MM.1S (cell line): ENCODE measurements at regions not wholly inside any gene's neighbourhood (a gene's known extent, or its start where the extent isn't known, plus 50 kb on each side); places are given as distances from the start of the nearest gene placed in this dataset.

ENCODE experiments used
- DNase-seq: peaks from one replicate; pipeline ENCODE4 v3.0.0-alpha.2; 2015
- H2AFZ ChIP-seq: fragments of 300-600 bp; sonication (generic); 2 replicates; pipeline ENCODE4 v1.6.0; 2016; ENCODE audit warnings: antibody characterized with exemption, low read length
- H3F3A ChIP-seq: fragments of 300-600 bp; sonication (generic); 2 replicates; pipeline ENCODE4 v1.6.1; 2016; ENCODE audit warnings: mild to moderate bottlenecking, antibody characterized with exemption, low read length, moderate library complexity, mixed read lengths; ENCODE audit not compliant: insufficient read depth
- H3K27ac ChIP-seq: fragments of 300-600 bp; sonication (generic); 2 replicates; pipeline ENCODE4 v1.5.1; 2016; ENCODE audit warnings: mild to moderate bottlenecking, low read length
- H3K27me3 ChIP-seq: fragments of 300-600 bp; sonication (generic); replicated peaks from 2 replicates; pipeline ENCODE4 v1.6.0; 2016; ENCODE audit warnings: low read length; ENCODE audit not compliant: insufficient read depth
- H3K36me3 ChIP-seq: fragments of 300-600 bp; sonication (generic); replicated peaks from 2 replicates; pipeline ENCODE4 v1.6.1; 2016; ENCODE audit warnings: mild to moderate bottlenecking, low read length, mixed read lengths; ENCODE audit not compliant: insufficient read depth
- H3K4me1 ChIP-seq: fragments of 300-600 bp; sonication (generic); 2 replicates; pipeline ENCODE4 v1.6.1; 2016; ENCODE audit warnings: low read length, mixed read lengths
- H3K4me2 ChIP-seq: fragments of 300-600 bp; sonication (generic); 2 replicates; pipeline ENCODE4 v1.6.0; 2016; ENCODE audit warnings: low read depth, low read length
- H3K4me3 ChIP-seq: fragments of 300-600 bp; sonication (generic); 2 replicates; pipeline ENCODE4 v1.5.1; 2016; ENCODE audit warnings: low read length, mixed read lengths
- H3K79me2 ChIP-seq: fragments of 300-600 bp; sonication (generic); 2 replicates; pipeline ENCODE4 v1.6.1; 2016; ENCODE audit warnings: mixed run types, low read length, mixed read lengths
- H3K9ac ChIP-seq: fragments of 300-600 bp; sonication (generic); 2 replicates; pipeline ENCODE4 v1.6.1; 2016; ENCODE audit warnings: low read length, mixed read lengths
- H3K9me2 ChIP-seq: fragments of 300-600 bp; sonication (generic); replicated peaks from 2 replicates; pipeline ENCODE4 v1.6.1; 2016; ENCODE audit warnings: mild to moderate bottlenecking, low read length, mixed read lengths; ENCODE audit not compliant: insufficient read depth
- H3K9me3 ChIP-seq: fragments of 300-600 bp; sonication (generic); replicated peaks from 2 replicates; pipeline ENCODE4 v1.6.1; 2016; ENCODE audit warnings: mild to moderate bottlenecking, low read length, mixed read lengths; ENCODE audit not compliant: insufficient read depth
- H4K20me1 ChIP-seq: fragments of 300-600 bp; sonication (generic); 2 replicates; pipeline ENCODE4 v1.6.1; 2016; ENCODE audit warnings: mild to moderate bottlenecking, low read length, moderate library complexity, mixed read lengths; ENCODE audit not compliant: insufficient read depth
- EZH2 ChIP-seq: fragments of 300-600 bp; sonication (generic); optimal IDR thresholded peaks from 2 replicates; pipeline ENCODE3; 2017; ENCODE audit warnings: low read depth, mild to moderate bottlenecking, antibody characterized with exemption, low read length, mixed read lengths
- EZH2phosphoT487 ChIP-seq: fragments of 300-600 bp; sonication (generic); IDR thresholded peaks from 2 replicates; pipeline ENCODE4 v1.6.1; 2018; ENCODE audit warnings: antibody characterized with exemption, low read length
- TF ChIP-seq, protein P1 (sequence below): fragments of 300-600 bp; sonication (generic); IDR thresholded peaks from 2 replicates; pipeline ENCODE4 v1.5.1; 2016; ENCODE audit warnings: antibody characterized with exemption, low read length, mixed read lengths

DNA sequence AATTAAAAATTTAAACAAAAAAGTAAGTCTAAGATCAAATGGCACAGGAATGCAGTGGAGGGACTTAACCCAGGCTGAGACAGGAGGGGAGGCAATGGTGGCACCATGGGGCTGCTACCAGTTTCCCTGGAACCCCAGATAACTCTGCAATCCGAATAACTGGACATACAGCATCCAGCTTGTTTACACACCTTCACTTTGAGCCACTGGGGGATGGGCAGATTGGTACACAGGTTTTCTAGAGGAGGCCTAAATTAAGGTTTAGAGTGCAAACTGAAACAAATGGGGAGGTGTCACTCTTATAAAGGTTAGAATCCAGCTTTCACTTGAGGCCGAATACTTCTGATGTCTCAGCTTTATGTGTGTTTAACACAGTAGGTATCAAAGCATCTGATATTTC, 189.3 kb upstream of the FN1 start:
- H2AFZ ChIP-seq, result peak overlapping the region; percentile 9; the same call in 1 of the 2 replicates
- DNase-seq, result peak; percentile 23
- H3K9me2 ChIP-seq, result no peaks in the 10 kb centered on the region
- H3K4me3 ChIP-seq, result no peak overlapping the region
- H3K27ac ChIP-seq, result no peak overlapping the region
- no peaks in the 10 kb centered on the region for H3F3A ChIP-seq
- no peaks in the 10 kb centered on the region for H3K79me2 ChIP-seq
- no peaks in the 10 kb centered on the region for H3K9me3 ChIP-seq
- no peaks in the 10 kb centered on the region for H3K27me3 ChIP-seq
- H4K20me1 ChIP-seq, result no peaks in the 10 kb centered on the region
- H3K36me3 ChIP-seq, result no peaks in the 10 kb centered on the region
- H3K4me1 ChIP-seq, result no peaks in the 10 kb centered on the region
- H3K9ac ChIP-seq, result no peak overlapping the region
- TF ChIP-seq, protein P1, sequence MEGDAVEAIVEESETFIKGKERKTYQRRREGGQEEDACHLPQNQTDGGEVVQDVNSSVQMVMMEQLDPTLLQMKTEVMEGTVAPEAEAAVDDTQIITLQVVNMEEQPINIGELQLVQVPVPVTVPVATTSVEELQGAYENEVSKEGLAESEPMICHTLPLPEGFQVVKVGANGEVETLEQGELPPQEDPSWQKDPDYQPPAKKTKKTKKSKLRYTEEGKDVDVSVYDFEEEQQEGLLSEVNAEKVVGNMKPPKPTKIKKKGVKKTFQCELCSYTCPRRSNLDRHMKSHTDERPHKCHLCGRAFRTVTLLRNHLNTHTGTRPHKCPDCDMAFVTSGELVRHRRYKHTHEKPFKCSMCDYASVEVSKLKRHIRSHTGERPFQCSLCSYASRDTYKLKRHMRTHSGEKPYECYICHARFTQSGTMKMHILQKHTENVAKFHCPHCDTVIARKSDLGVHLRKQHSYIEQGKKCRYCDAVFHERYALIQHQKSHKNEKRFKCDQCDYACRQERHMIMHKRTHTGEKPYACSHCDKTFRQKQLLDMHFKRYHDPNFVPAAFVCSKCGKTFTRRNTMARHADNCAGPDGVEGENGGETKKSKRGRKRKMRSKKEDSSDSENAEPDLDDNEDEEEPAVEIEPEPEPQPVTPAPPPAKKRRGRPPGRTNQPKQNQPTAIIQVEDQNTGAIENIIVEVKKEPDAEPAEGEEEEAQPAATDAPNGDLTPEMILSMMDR, result no peak
- no peak for TF ChIP-seq EZH2phosphoT487
- no peak for TF ChIP-seq EZH2
- H3K4me2 ChIP-seq, result no peak overlapping the region

DNA sequence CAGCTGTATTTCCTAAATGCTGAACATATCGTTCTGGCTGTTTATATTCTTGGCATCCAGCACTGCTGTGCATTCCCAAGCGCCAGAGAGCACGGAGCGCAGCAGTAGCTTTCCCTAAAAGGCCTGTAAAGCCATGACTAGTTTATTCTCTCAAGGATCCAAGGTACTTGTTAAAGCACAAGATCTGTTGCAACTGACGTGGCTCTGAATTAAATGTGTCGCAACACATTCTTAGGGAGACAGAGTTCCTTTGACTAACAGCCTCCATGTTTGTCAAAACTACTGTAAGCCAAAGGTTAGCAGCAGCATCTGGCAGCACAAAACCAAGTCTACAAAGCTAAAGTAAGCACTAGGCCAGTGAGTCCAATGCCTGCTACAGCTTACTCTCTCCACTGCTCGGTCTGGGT, 188.6 kb upstream of the FN1 start:
- no peak for DNase-seq
- Histone ChIP-seq H3K79me2 (no peaks in the 10 kb centered on the region), H3F3A (no peaks in the 10 kb centered on the region), H2AFZ (no peak overlapping the region), H4K20me1 (no peaks in the 10 kb centered on the region), H3K27ac (no peak overlapping the region), H3K4me1 (no peaks in the 10 kb centered on the region), H3K9me3 (no peaks in the 10 kb centered on the region), H3K9me2 (no peaks in the 10 kb centered on the region), H3K27me3 (no peaks in the 10 kb centered on the region), H3K4me3 (no peak overlapping the region), H3K9ac (no peak overlapping the region), H3K36me3 (no peaks in the 10 kb centered on the region), H3K4me2 (no peak overlapping the region)
- TF ChIP-seq EZH2phosphoT487 (no peak), EZH2 (no peak)
- TF ChIP-seq, protein P1, result no peak

DNA sequence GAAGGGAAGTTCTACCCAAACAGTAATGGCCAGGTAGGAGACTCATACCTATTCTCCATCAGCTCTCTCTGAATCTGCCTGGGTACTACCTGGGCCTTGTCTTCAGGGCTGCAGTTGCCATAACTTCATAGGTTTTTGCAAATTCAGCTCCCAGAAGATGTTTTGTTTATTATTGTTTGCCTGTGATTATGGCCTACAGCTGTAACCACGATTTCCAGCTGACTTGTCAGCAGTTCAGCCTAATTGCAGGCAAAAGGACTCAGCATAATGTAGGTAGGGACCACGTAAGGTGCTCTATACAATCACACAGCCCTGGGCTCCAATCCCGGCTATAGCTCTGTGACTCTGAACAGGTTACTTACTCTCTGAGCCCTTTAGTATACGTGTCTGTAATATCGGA, 187.0 kb upstream of the FN1 start:
- Histone ChIP-seq H3K4me3 (no peak overlapping the region), H3K27ac (no peak overlapping the region), H4K20me1 (no peaks in the 10 kb centered on the region), H3K79me2 (no peaks in the 10 kb centered on the region), H3K4me2 (no peak overlapping the region), H3K9ac (no peak overlapping the region), H3F3A (no peaks in the 10 kb centered on the region), H3K9me3 (no peaks in the 10 kb centered on the region), H3K9me2 (no peaks in the 10 kb centered on the region), H3K36me3 (no peaks in the 10 kb centered on the region), H3K27me3 (no peaks in the 10 kb centered on the region), H2AFZ (no peak overlapping the region), H3K4me1 (no peaks in the 10 kb centered on the region)
- TF ChIP-seq, protein P1, result no peak
- TF ChIP-seq EZH2 (no peak), EZH2phosphoT487 (no peak)
- DNase-seq, result no peak
